ENCODE measurements at regions not wholly inside any gene's neighbourhood (a gene's known extent, or its start where the extent isn't known, plus 50 kb on each side); places are given as distances from the start of the nearest gene placed in this dataset.
"Not testable (repeated sequence)": the region's sequence is repeated elsewhere in the genome, so short reads cannot be mapped to it uniquely, and the experiment has no call there.

GRCh38 chr18:62629031-62629430 lies 86.3 kb upstream of the PHLPP1 start:
- DNase-seq: no peak

- no peak for DNase-seq
Observed at GRCh38 chr18:62631173-62631572, 84.2 kb upstream of the PHLPP1 start.

GRCh38 chr18:62632788-62633455 lies 82.4 kb upstream of the PHLPP1 start:
- no peak for DNase-seq

GRCh38 chr18:62634458-62634857 lies 80.9 kb upstream of the PHLPP1 start:
- no peak for DNase-seq

GRCh38 chr18:62634979-62635630 lies 80.2 kb upstream of the PHLPP1 start:
- DNase-seq: no peak

GRCh38 chr18:62637403-62637802 lies 77.9 kb upstream of the PHLPP1 start:
- DNase-seq: no peak

- DNase-seq: peak in 1 of 14 donors; percentile 3
Observed at GRCh38 chr18:62637807-62638687, 77.3 kb upstream of the PHLPP1 start.

- DNase-seq: no peak
Observed at GRCh38 chr18:62643181-62643580, 72.2 kb upstream of the PHLPP1 start.

GRCh38 chr18:62644773-62645172 lies 70.6 kb upstream of the PHLPP1 start:
- DNase-seq: no peak

- no peak for DNase-seq
Observed at GRCh38 chr18:62647179-62647578, 68.2 kb upstream of the PHLPP1 start.

- no peak for DNase-seq
Observed at GRCh38 chr18:62648045-62648678, 67.2 kb upstream of the PHLPP1 start.

GRCh38 chr18:62651276-62652056 lies 63.9 kb upstream of the PHLPP1 start:
- DNase-seq: no peak

- not testable (repeated sequence) for DNase-seq
Observed at GRCh38 chr18:62652057-62652629, 63.2 kb upstream of the PHLPP1 start.

- DNase-seq: no peak
Observed at GRCh38 chr18:62655520-62656219, 59.7 kb upstream of the PHLPP1 start.

GRCh38 chr18:62658028-62658427 lies 57.3 kb upstream of the PHLPP1 start:
- DNase-seq: no peak

GRCh38 chr18:62659698-62660097 lies 55.6 kb upstream of the PHLPP1 start:
- DNase-seq: no peak

GRCh38 chr18:62660691-62661090 lies 54.6 kb upstream of the PHLPP1 start:
- DNase-seq: no peak

- no peak for DNase-seq
Observed at GRCh38 chr18:62663731-62664336, 51.5 kb upstream of the PHLPP1 start.

- no peak for DNase-seq
Observed at GRCh38 chr18:62664414-62664813, 50.9 kb upstream of the PHLPP1 start.

- no peak for DNase-seq
Observed at GRCh38 chr18:62665188-62665587, 50.2 kb upstream of the PHLPP1 start.

All from C1 segment of cervical spinal cord (tissue), 14 donors.